Epithelial cell of prostate (primary cell): ENCODE measurements at regions not wholly inside any gene's neighbourhood (a gene's known extent, or its start where the extent isn't known, plus 50 kb on each side); places are given as distances from the start of the nearest gene placed in this dataset.
A peak's percentile ranks its signal among the peaks of the same experiment; 100 is the strongest.
"Not testable (repeated sequence)": the region's sequence is repeated elsewhere in the genome, so short reads cannot be mapped to it uniquely, and the experiment has no call there.

Source experiments
- DNase-seq: peaks from one replicate; pipeline ENCODE4 v3.0.0-alpha.2; 2011; ENCODE audit warnings: low read depth, low spot score
- H3K27ac ChIP-seq: fragments of 450-650 bp; 2 replicates; pipeline ENCODE4 v1.5.1; 2017; ENCODE audit warnings: mild to moderate bottlenecking

DNA sequence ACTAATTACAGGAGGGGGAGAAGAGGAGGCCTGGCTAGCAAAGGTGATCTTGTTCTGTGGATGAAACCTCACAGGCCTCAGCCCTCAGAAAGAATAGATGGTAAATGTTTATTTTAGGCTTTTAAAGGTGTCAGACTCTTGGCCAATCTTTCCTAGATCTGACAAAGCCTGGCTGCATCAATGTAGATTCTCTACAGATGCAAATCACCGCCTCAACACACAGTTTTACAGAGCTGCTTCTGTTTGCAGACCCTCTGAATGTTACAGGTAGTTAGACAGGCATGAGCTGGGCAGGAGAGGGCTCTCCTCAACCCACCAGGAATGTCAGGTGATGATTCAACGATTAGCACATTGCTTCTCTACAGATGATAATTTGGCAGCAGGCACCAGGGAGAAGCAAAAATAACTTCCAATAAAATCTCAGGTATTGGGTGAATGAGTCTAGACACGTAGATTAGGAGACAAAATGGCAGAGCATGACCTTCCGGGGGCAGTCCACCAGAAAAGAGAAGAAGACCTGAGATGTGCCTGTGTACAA is 105.4 kb upstream of the VANGL1 start:
- no peak for DNase-seq
- H3K27ac ChIP-seq: peak overlapping the region; percentile 34

DNA sequence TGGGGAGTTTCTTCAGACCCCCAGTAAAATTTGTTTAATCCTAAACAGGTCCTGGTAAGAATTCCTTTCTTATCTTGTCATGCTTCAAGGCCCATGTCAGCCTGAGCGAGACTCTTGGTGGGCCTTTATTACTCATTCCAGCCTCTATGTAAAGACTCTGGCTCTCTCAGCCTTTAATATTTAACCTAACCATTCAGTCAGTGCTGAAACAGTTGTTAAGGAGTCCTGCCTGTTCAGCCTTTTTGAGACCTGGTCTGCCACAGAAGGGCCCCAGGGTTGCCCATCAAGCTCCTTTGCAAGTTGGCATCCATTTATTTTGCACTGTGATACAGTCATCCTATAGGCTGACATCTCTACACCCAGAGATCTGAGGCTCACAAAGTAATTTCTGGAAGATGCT is 107.7 kb upstream of the VANGL1 start:
- H3K27ac ChIP-seq: no peak overlapping the region

DNA sequence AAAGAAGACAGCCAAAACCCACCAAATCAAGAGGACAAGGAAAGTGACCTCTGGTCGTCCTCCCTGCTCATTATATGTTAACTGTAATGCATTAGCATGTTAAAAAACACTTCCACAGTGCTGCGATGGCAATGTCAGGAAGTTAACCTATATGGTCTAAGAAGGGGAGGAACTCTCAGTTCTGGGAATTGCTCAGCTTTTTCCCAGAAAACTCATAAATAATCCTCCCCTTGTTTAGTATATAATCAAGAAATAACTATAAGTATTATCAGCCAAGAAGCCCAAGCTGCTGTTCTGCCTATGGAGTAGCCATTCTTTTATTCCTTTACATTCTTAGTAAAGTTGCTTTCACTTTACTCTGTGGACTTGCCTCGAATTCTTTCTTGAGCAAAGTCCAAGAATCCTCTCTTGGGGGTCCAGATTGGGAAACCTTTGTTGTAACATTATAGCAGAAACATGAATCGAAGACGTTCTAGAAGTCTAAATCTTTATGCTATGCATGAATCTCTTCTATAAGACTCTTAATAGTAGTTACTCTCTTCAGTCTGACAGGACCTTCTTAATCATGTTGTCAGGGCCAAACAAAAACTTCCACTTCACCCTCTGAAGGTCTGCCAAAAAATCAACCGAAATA is 110.0 kb upstream of the VANGL1 start:
- H3K27ac ChIP-seq: no peak overlapping the region
- no peak for DNase-seq

More for the DNA sequence above, 107.7 kb upstream of the VANGL1 start:
- DNase-seq: no peak

DNA sequence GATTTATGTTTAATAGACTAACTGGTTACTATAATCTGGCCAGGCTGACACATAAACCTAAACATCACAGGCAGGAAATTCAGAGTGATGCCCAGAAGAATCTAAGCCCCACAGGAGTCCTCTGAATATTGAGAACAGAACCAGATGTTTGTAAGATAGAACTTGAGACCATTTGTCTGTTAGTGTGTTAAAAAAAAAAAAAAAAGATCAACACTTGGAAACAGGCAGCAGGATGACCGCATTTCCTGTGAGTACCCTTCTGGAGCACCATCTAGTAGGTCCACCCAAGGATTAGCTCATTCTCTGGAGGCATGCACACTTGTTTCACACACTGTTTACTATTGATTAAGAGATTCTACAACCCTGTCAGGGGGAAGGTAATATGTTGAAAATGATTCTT is 111.4 kb upstream of the VANGL1 start:
- no peak for DNase-seq

DNA sequence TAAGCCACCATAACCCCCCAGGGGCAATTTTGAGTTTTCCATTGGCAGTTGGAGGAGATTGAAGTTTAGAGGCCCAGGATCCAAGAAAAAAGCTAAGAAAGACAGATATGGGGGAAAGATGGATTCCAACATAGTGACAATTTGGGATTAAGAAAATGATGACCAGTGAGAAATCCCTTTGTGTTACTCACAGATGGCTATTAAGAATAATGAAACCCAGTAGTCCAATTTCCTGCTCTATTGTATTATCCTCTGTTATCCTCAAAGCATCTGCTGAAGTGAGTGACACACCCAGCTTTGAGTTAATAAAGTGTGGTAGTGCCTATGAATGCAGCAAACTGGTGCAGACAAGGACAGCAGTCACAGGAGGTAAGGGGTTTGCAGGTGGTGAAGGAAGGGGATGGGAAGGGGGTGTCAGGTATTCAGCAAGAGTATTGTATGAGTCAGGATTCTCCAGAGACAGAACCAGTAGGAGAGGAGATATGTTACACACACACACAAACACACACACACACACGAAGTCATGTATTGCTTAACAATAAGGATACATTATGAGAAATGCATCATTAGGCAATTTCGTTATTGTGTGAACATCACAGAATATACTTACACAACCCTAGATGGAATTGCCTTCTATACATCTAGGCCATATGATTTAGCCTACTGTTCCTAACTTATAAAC is 112.4 kb upstream of the VANGL1 start:
- peak overlapping the region; percentile 76 for H3K27ac ChIP-seq
- no peak for DNase-seq

More for the DNA sequence above, 111.4 kb upstream of the VANGL1 start:
- H3K27ac ChIP-seq: peak overlapping the region; percentile 76

DNA sequence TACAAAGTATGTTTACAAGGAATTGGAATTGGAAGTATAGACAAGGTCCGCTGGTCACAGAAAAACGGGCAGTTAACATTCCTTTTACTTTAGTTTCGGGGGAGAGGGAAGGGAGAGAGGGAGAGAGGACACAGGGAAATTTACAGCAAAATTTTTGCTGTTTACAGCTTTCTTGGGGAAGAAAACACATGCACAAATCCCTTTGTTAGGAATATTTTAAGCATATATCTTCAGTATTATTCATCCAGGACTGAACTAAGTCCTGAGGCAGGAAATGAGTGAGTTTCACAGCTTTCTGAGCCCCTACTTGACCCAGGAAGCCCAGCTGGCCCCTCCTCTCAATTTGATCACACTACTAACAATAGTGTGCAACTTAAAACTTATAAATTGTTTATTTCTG is 113.4 kb upstream of the VANGL1 start:
- DNase-seq: not testable (repeated sequence)
- H3K27ac ChIP-seq: peak overlapping the region; percentile 76

DNA sequence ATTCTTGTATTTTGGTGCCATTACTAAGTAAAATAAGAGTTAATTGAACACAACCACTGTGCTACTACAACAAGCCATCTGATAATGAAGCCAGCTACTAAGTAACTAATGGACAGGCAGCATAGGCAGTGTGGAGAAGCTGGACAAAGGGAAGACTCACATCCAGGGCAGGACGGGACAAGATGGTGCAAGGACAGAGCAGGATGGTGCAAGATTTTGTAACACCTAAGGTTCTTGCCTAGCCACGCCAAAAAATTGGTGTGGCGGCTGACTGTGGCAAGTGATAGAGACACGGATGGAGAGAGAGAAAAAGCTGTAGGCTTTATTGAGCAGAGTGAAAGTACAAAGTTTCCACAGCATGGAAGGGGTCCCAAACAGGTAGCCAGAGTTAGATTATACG is 114.0 kb upstream of the VANGL1 start:
- peak overlapping the region; percentile 76 for H3K27ac ChIP-seq
- DNase-seq: no peak

DNA sequence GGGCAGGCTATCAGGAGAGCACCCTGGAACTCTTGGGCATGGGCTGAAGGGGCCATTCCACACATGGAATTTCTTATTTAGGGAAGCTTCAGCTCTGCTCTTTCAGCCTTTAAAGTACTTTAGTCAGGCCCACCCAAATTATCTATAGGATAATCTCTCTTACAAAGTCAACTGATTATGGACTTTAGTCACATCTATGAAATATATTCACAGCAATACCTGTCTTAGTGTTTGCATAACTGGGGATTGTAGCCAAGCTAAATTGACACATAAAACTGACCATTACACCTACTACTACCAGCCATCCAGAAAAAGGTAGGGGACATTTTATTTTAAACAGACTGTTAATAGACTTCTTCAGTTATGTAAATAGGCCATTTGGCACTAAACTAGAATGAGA is 114.9 kb upstream of the VANGL1 start:
- DNase-seq: no peak

DNA sequence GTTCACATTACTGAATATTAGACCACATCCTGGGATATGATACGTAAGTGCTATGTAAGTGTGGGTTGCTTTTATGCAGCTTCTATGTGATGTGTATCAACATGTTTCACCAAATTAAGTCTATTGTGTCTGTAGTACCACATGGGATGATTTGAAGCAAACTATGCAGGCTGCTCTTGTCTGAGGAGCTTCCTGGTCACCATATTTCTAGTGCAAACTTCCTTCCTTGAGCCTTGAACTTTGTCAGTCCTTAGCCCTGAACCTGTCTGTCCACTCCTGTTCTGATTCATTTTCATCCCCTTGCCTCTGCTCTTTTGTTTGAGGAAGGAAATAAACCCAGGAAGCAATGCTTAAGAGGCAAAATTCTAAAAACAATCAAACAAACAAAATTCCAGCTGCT is 117.5 kb upstream of the VANGL1 start:
- DNase-seq: peak; percentile 65

More for the DNA sequence above, 114.9 kb upstream of the VANGL1 start:
- H3K27ac ChIP-seq: peak overlapping the region; percentile 76

DNA sequence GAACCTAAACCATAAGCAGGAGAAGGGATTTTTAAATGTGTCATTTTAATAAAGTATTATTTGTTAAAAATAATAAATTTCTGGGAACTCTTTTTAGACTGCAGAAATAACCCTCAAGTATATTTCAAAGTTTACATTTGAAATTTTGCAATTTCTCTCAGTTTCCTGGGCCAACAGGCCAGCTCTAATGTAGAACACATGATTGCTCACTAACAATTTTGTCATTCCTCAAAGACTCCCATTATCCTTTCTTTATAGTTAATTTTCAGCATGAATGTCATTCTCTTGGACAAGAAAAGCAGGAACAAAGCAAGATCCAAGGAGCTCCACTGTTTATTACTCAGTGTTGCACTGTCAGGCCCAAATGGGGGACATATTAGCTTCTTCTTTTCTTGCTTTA is 119.4 kb upstream of the VANGL1 start:
- DNase-seq: no peak
- no peak overlapping the region for H3K27ac ChIP-seq

More for the DNA sequence above, 117.5 kb upstream of the VANGL1 start:
- peak overlapping the region; percentile 93 for H3K27ac ChIP-seq

DNA sequence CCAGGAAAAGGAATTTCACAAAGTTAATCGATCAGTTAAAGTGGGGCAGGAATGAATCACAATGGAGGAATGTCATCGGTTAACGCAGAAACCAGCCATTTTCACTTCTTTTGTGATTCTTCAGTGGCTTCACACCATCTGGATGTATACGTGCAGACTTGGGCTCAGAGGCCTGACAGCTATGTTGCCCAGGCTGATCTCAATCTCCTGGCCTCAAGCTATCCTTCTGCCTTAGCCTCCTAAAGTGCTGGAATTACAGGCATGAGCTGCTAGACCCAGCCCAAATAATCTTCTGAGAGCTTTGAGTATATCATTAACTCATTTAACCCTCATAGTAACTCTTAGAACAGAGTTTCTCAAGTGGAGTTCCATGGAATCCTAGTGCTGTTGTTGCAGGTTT is 126.5 kb upstream of the VANGL1 start:
- no peak for DNase-seq
- no peak overlapping the region for H3K27ac ChIP-seq

DNA sequence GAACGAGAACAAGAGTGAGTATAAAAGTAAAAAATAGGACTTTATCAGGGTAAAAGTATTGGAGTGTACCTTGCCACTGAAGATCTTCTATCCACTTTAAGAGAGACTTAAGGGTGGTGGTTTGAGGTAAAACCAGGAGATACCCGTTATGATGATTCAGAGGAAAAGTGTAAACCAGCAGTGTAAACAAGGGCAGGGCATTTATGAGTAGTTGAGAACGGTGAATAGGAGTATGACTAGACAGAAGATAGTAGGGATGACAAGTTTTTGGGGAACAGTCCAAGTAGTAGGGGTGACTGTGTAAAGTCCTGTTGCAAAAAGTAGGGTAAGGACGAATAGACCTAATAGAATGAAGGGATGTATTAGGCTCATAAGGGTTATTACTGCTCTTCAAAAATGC is 131.5 kb upstream of the VANGL1 start:
- peak; percentile 70 for DNase-seq
- H3K27ac ChIP-seq: peak overlapping the region; percentile 8

DNA sequence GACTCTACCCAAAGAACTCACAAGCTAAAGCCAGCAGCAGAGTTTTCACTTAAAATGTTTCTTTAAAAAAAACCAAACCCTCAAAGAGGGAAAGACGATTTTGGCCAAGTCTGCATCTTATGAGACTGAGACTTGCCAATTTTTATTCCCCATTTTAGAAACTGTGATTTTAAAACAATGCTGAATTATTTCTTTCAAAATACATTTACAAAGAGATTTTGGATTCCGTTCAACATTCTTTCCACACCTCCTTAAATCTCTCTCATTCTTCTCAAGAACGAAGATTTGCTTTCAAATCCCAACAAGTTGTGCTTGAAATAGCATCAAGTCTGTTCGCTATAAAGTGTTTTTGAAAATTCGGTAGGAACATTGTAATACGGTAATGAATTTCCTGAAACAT is 133.9 kb upstream of the VANGL1 start:
- DNase-seq: no peak
- no peak overlapping the region for H3K27ac ChIP-seq

DNA sequence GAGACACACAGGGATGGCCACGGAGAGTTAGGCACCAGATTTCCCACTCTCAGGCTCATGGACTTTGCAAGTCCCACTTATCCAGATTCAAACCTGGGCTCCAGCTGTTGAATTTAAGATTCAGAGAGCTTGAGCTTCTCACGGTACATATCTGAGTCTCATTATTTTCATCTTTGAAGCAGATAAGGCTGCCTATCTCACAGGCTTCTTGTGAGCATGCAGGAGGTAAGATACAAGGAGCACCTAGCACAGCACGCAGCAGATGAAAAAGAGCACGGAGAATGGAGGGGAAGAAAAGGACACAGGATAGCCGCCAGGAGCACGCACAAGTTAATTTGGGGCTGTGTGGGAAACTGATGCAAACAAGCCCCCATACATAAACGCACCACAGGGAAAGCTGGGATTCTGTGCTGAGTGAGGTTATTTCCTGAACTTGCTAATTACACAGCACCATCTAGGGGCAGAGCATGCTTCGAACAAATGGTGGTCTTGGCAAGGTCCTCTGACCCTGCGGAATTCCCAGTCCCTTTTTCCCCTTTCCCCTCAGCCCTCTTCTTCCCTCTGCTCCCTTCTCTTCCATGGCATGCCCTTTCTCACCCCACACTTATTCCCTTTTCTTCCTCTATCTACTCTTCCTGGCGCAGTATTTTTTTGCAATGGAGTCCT is 134.7 kb upstream of the VANGL1 start:
- no peak for DNase-seq
- no peak overlapping the region for H3K27ac ChIP-seq

DNA sequence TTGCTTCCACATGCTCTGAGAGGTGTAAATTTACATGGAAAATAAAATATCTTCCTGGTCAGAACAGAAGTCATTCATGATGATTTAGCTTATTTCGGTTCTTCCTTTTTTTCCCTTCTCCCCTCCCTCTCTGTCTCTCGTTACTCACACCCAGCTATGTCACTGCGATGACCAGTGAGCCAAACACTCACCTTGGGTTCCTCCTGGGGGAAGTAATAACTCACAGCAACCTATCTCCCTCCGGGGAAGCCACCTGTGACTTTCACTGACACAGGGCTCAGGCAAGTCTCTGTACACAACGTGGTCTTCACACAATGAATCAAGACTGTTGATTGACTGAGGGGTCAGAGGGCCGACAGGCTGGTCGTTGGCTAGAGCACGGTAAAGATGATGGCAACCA is 135.3 kb upstream of the VANGL1 start:
- no peak overlapping the region for H3K27ac ChIP-seq
- no peak for DNase-seq

DNA sequence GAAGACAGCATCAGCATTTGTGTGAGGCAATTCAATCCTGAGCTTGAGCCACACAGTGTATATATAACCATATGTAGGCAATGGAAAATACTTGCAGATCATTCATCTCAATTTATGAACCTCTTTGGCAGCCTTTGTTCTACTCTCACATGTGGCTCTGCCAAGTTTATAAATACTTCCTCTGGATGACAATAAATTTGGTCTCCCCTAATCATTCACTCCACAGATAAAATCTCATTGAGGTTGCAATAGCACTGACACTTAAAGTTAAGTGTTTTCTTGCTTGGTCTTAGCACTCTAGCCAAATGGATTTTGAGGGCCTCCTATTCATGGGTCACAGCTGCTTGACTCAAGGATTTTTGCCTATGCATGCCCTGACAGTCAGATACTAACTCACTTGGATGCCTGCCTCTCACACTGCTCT is 136.6 kb upstream of the VANGL1 start:
- no peak for DNase-seq
- H3K27ac ChIP-seq: no peak overlapping the region

DNA sequence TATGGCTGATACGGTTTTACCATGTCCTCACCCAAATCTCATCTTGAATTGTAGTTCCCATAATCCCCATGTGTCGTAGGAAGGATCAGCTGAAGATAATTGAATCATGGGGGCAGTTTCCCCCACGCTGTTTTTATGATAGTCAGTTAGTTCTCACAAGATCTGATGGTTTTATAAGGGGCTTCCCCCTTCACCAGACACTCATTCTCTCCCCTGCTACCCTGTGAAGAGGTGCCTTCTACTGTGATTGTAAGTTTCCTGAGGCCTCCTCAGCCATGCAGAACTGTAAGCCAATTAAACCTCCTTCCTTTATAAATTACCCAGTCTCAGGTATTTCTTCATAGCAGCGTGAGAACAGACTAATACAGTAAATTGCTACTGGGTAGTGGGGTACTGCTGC is 139.6 kb upstream of the VANGL1 start:
- DNase-seq, H3K27ac ChIP-seq: not testable (repeated sequence)

DNA sequence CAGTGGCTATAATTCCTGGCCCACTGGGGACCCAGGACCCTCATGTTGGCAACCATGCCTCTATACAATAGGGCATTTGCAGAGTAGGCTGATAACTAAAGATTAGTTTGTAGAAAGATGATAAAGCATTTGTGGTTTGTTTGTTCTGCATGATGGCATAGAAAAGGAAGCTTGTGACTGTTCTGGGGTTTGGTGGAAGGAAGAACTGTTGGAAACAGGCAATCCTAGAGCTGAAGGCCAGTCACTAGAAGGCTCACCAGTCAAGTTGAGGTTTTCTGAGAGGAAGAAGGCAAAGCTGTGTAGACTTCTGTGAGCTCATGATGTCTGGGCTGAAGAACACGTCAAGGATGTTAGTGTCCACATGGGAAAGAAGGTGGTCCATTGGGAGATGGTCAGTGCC is 140.3 kb upstream of the VANGL1 start:
- no peak overlapping the region for H3K27ac ChIP-seq
- DNase-seq: no peak

DNA sequence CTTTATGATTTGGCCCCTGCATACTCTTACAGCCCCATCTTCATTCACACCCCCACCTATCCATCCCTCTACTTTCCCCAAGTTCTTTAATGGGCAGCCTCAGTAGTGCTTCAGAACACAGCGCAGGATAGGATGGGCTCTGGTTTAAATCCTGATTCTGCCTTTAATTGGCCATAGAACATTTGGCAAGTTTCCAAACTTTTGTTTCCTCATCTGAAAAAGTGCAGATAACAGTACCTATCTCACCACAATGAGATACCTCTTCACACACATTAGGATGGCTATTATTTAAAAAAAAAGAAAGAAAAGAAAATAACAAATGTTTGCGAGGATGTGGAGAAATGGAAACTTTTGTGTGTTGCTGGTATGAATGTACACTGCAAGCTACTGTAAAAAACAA is 142.5 kb upstream of the VANGL1 start:
- H3K27ac ChIP-seq: no peak overlapping the region
- DNase-seq: no peak

DNA sequence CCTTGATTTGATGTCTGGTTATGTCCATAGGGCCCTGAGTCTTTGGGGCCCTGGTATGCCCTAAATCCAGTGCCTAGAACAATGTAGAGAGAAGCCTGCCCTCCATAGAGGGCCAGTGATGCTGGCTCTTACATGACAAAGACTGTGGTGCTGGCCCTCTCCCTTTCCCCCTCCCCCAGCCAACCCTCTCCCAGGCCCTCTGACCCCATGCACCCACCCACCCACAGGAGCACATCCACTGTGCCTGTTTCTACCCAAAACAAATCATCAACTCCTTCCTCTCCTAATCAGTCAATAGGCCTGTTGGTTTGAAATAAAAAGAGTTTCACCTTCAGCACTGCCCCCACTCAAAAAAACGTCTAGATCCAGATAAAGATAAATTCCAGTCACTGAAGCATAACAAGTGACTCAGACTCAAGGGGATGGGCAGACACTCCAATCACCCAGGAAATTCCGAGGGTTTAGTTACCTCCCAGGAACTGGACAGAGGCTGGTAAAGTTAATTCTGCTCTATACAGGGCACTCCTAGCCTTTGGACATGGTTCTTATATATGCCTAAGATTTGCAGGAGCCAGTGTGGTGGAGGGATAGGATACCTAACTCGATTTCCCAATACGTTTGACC is 144.8 kb upstream of the VANGL1 start:
- DNase-seq: no peak
- H3K27ac ChIP-seq: peak overlapping the region; percentile 72

DNA sequence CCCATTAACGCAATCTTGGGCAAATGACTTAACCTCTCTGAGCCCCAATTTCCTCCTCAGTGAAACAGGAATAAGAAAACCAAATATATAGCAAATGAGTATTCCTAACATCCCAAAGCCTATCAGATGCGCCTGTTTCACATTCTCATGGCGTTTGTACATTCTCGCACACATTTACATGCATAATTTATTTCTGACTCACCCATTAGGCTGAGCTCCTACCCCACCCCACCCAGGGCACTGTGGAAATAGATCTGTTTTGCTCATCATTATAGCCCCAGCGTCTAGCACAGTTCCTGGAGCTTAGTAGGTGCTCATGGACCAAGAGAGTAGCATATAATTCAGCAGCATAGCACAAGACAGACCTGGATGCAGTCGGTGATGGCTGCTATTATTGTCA is 146.1 kb upstream of the VANGL1 start:
- peak overlapping the region; percentile 72 for H3K27ac ChIP-seq
- DNase-seq: no peak
